K562 (cell line): ENCODE measurements at regions not wholly inside any gene's neighbourhood (a gene's known extent, or its start where the extent isn't known, plus 50 kb on each side); places are given as distances from the start of the nearest gene placed in this dataset.

Experiments used
- AFF4 ChIP-seq: sonication (generic); formaldehyde crosslinking; IDR thresholded peaks from 2 replicates; pipeline ENCODE4 v1.8.0; 2023; ENCODE audit warnings: mild to moderate bottlenecking, missing genetic modification reagents
- ATF1 ChIP-seq, 2 experiments: fragments of 450-650 bp in 1 of 2; IDR thresholded peaks; 2 replicates each; pipeline ENCODE4 v1.6.1; 2016; ENCODE audit warnings: missing compliant biosample characterization in 1 of 2, missing genetic modification characterization in 1 of 2
- CBFA2T2 ChIP-seq: fragments of 450-650 bp; conservative IDR thresholded peaks from 2 replicates; pipeline ENCODE4 v1.6.1; 2017; ENCODE audit warnings: mild to moderate bottlenecking
- ETV6 ChIP-seq, 3 experiments: fragments of 150-350 bp in 1 of 3; sonication (generic) in 1 of 3; formaldehyde crosslinking in 1 of 3; IDR thresholded peaks; 2 replicates each; pipeline versions ENCODE4 v1.6.1 to v1.8.0; 2014 to 2022; ENCODE audit warnings: borderline replicate concordance in 2 of 3, low read depth in 2 of 3, antibody characterized with exemption in 1 of 3, low read length in 1 of 3, mild to moderate bottlenecking in 1 of 3, missing genetic modification reagents in 1 of 3
- FOXK2 ChIP-seq, 2 experiments: fragments of 450-650 bp; IDR thresholded peaks in 1 of 2; conservative IDR thresholded peaks in 1 of 2; 2 replicates each; pipeline ENCODE4 v1.6.1; 2016; ENCODE audit warnings: low read depth in 2 of 2, mild to moderate bottlenecking in 1 of 2
- GATA2 ChIP-seq: sonication (generic); formaldehyde crosslinking; IDR thresholded peaks from 2 replicates; pipeline ENCODE4 v1.4.0; 2020; ENCODE audit warnings: mild to moderate bottlenecking, missing genetic modification reagents
- KLF10 ChIP-seq: fragments of 250-450 bp; sonication (Bioruptor Pico); IDR thresholded peaks from 2 replicates; pipeline ENCODE4 v1.6.1; 2021; ENCODE audit warnings: matching md5 sums
- KLF6 ChIP-seq: fragments of 250-450 bp; sonication (Bioruptor Pico); IDR thresholded peaks from 2 replicates; pipeline ENCODE4 v1.4.0; 2020; ENCODE audit warnings: mild to moderate bottlenecking, moderate library complexity, borderline replicate concordance
- MIER1 ChIP-seq: fragments of 450-650 bp; IDR thresholded peaks from 2 replicates; pipeline ENCODE4 v1.6.1; 2016; ENCODE audit warnings: antibody characterized with exemption, mild to moderate bottlenecking, low read depth
- NELFE ChIP-seq: IDR thresholded peaks from 2 replicates; pipeline ENCODE4 v1.6.1; 2011; ENCODE audit warnings: mild to moderate bottlenecking; ENCODE audit not compliant: insufficient read depth, insufficient read length
- POLR2AphosphoS2 ChIP-seq: IDR thresholded peaks from 2 replicates; pipeline ENCODE4 v1.6.1; 2012; ENCODE audit warnings: low read length, improper control_type of control experiment
- ZNF75A ChIP-seq: fragments of 450-650 bp; formaldehyde crosslinking; IDR thresholded peaks from 2 replicates; pipeline ENCODE4 v1.4.0; 2020; ENCODE audit warnings: mild to moderate bottlenecking
- TF ChIP-seq, protein P1 (sequence below), 2 experiments: IDR thresholded peaks; 2 replicates each; pipeline ENCODE4 v1.6.1; 2011; ENCODE audit warnings: borderline replicate concordance in 1 of 2, control low read depth in 1 of 2, low read depth in 1 of 2, low read length in 1 of 2, mild to moderate bottlenecking in 1 of 2, mixed read lengths in 1 of 2, moderate library complexity in 1 of 2; ENCODE audit not compliant: insufficient read depth in 1 of 2, insufficient read length in 1 of 2, poor library complexity in 1 of 2, severe bottlenecking in 1 of 2; ENCODE audit errors: extremely low read depth in 1 of 2

GRCh38 chr16:85400305-85401205 is 212.6 kb upstream of the GSE1 start (continued):
- peak; percentile 31; the same call in 1 of the 2 replicates for TF ChIP-seq GATA2
- no peak for TF ChIP-seq NELFE
- TF ChIP-seq ZNF75A (CRISPR knock-in tag) = no peak
- no peak for TF ChIP-seq ATF1 (CRISPR knock-in tag; IDR thresholded peaks at IDR 0.05)
- 0 out of 2 replicates have a peak, but pooled peaks have one; percentile 11 for TF ChIP-seq ATF1 (tag; IDR thresholded peaks at IDR 0.05)
- TF ChIP-seq KLF6 = no peak
- TF ChIP-seq ETV6 (IDR thresholded peaks at IDR 0.05; ENCODE audit: borderline replicate concordance in 1 of 2, low read depth in 2 of 2, low read length in 1 of 2) = no peak
- TF ChIP-seq ETV6 (CRISPR knock-in tag; IDR thresholded peaks at IDR 0.05; ENCODE audit: borderline replicate concordance) = no peak
- TF ChIP-seq MIER1 = no peak
- peak in 1 of 2 experiments; percentile 23; a peak in 1 of 4 replicates for TF ChIP-seq FOXK2 (conservative IDR thresholded peaks at IDR 0.05 in 1 of 2, IDR thresholded peaks at IDR 0.05 in 1 of 2; ENCODE audit: low read depth in 2 of 2)
- no peak for TF ChIP-seq POLR2AphosphoS2
- TF ChIP-seq CBFA2T2 = no peak
- TF ChIP-seq, protein P1, sequence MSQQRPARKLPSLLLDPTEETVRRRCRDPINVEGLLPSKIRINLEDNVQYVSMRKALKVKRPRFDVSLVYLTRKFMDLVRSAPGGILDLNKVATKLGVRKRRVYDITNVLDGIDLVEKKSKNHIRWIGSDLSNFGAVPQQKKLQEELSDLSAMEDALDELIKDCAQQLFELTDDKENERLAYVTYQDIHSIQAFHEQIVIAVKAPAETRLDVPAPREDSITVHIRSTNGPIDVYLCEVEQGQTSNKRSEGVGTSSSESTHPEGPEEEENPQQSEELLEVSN (IDR thresholded peaks at IDR 0.05; ENCODE audit: borderline replicate concordance in 1 of 2, extremely low read depth in 1 of 2, insufficient read depth in 1 of 2, insufficient read length in 1 of 2, low read depth in 1 of 2, low read length in 1 of 2, poor library complexity in 1 of 2, severe bottlenecking in 1 of 2) = no peak
- TF ChIP-seq KLF10 (CRISPR knock-in tag) = no peak
- TF ChIP-seq AFF4 (CRISPR knock-in tag) = no peak
